GM18867 (cell line): ENCODE measurements at regions not wholly inside any gene's neighbourhood (a gene's known extent, or its start where the extent isn't known, plus 50 kb on each side); places are given as distances from the start of the nearest gene placed in this dataset.
"Not testable (repeated sequence)": the region's sequence is repeated elsewhere in the genome, so short reads cannot be mapped to it uniquely, and the experiment has no call there.

Source experiments
- ATAC-seq: cut with Tn5 transposase; IDR thresholded peaks from one replicate; pipeline ENCODE4 v1.9.1; 2021; ENCODE audit warnings: mild to moderate bottlenecking, moderate library complexity; ENCODE audit not compliant: unreplicated experiment

GRCh38 chr11:112533682-112534081 is 273.0 kb upstream of the PLET1 start:
- no peak for ATAC-seq

GRCh38 chr11:112534208-112534607 is 273.5 kb upstream of the PLET1 start:
- ATAC-seq = no peak

GRCh38 chr11:112537026-112537425 is 276.4 kb upstream of the PLET1 start:
- no peak for ATAC-seq

- ATAC-seq = peak; percentile 51
Observed at GRCh38 chr11:112537846-112538330, 277.2 kb upstream of the PLET1 start.

GRCh38 chr11:112538534-112539280 is 278.0 kb upstream of the PLET1 start:
- no peak for ATAC-seq

GRCh38 chr11:112539281-112539555 is 278.6 kb upstream of the PLET1 start:
- not testable (repeated sequence) for ATAC-seq

- ATAC-seq = no peak
Observed at GRCh38 chr11:112539741-112540140, 279.1 kb upstream of the PLET1 start.

GRCh38 chr11:112540261-112540660 is 279.6 kb upstream of the PLET1 start:
- no peak for ATAC-seq

- ATAC-seq = no peak
Observed at GRCh38 chr11:112541140-112542046, 280.7 kb upstream of the PLET1 start.

GRCh38 chr11:112542479-112542878 is 281.8 kb upstream of the PLET1 start:
- no peak for ATAC-seq

- no peak for ATAC-seq
Observed at GRCh38 chr11:112543390-112543789, 282.7 kb upstream of the PLET1 start.

- no peak for ATAC-seq
Observed at GRCh38 chr11:112548641-112549040, 288.0 kb upstream of the PLET1 start.

GRCh38 chr11:112553205-112553731 is 292.6 kb upstream of the PLET1 start:
- no peak for ATAC-seq

- no peak for ATAC-seq
Observed at GRCh38 chr11:112554586-112554985, 293.9 kb upstream of the PLET1 start.

- ATAC-seq = peak; percentile 60
Observed at GRCh38 chr11:112555491-112556364, 295.1 kb upstream of the PLET1 start.

- no peak for ATAC-seq
Observed at GRCh38 chr11:112558691-112559090, 298.0 kb upstream of the PLET1 start.

- no peak for ATAC-seq
Observed at GRCh38 chr11:112563808-112564207, 303.1 kb upstream of the PLET1 start.

GRCh38 chr11:112564228-112564955 is 303.7 kb upstream of the PLET1 start:
- ATAC-seq = no peak

- no peak for ATAC-seq
Observed at GRCh38 chr11:112565551-112565950, 304.9 kb upstream of the PLET1 start.

GRCh38 chr11:112566124-112566523 is 305.5 kb upstream of the PLET1 start:
- no peak for ATAC-seq
